ENCODE measurements at regions not wholly inside any gene's neighbourhood (a gene's known extent, or its start where the extent isn't known, plus 50 kb on each side); places are given as distances from the start of the nearest gene placed in this dataset.
A peak's percentile ranks its signal among the peaks of the same experiment; 100 is the strongest.

- Histone ChIP-seq H3K4me2 (peak overlapping the region; percentile 45; the same call in 1 of the 2 replicates), H3K27me3 (ENCODE audit: insufficient read depth) (no peaks in the 10 kb centered on the region), H3K4me3 (peak overlapping the region; percentile 35), H3K4me1 (ENCODE audit: insufficient read depth) (no peaks in the 10 kb centered on the region), H2AFZ (peak overlapping the region; percentile 97), H3K36me3 (ENCODE audit: insufficient read depth) (no peaks in the 10 kb centered on the region), H3K27ac (ENCODE audit: low read depth) (no peak overlapping the region), H3K79me2 (replicated peaks; ENCODE audit: insufficient read depth) (no peaks in the 10 kb centered on the region), H4K20me1 (replicated peaks; ENCODE audit: insufficient read depth) (no peaks in the 10 kb centered on the region), H3K9me2 (ENCODE audit: insufficient read depth) (no peaks in the 10 kb centered on the region), H3F3A (replicated peaks; ENCODE audit: low read depth) (no peaks in the 10 kb centered on the region)
- H3K36me3 Mint-ChIP-seq (ENCODE audit: low read depth) = no peaks in the 10 kb centered on the region
- H3K9me3 Mint-ChIP-seq = peaks cover 5% of the 10 kb centered on the region; the same call in 2 of the 3 replicates
- no peak for TF ChIP-seq ZNF462 (CRISPR knock-in tag; IDR thresholded peaks at IDR 0.05)
- TF ChIP-seq CTCF (conservative IDR thresholded peaks at IDR 0.05; ENCODE audit: low read depth in 2 of 2) = peak; percentile 84 to 91
- TF ChIP-seq EZH2phosphoT487 (IDR thresholded peaks at IDR 0.05; ENCODE audit: unreplicated experiment) = no peak
- TF ChIP-seq REST (IDR thresholded peaks at IDR 0.05; ENCODE audit: unreplicated experiment) = no peak
- no peak for TF ChIP-seq POLR2AphosphoS5 (IDR thresholded peaks at IDR 0.05; ENCODE audit: low read depth)
- TF ChIP-seq ZNF114 (CRISPR knock-in tag; IDR thresholded peaks at IDR 0.05) = no peak
- H3K4me3 Mint-ChIP-seq = peak overlapping the region; percentile 39; the same call in 2 of the 3 replicates
- peaks cover 8% of the 10 kb centered on the region for H3K27me3 Mint-ChIP-seq (ENCODE audit: insufficient read depth, low read depth, poor library complexity)
- ATAC-seq (peak; percentile 98), DNase-seq (ENCODE audit: low spot score) (peak; percentile 87)
- no peak overlapping the region for H3K27ac Mint-ChIP-seq
- no peaks in the 10 kb centered on the region for H3K4me1 Mint-ChIP-seq
These were observed 96.7 kb upstream of the TRABD2B start for GRCh38 chr1:48093696-48094528.
